Activated B cell treated with CpG ODN at 0.5 μM for 24 hours (primary cell): ENCODE measurements at regions not wholly inside any gene's neighbourhood (a gene's known extent, or its start where the extent isn't known, plus 50 kb on each side); places are given as distances from the start of the nearest gene placed in this dataset.

Source experiments
- ATAC-seq: fragments of 200-7000 bp; cut with Tn5 transposase; one replicate; pipeline ENCODE4 v1.10.0; 2021; ENCODE audit warnings: low read depth, mild to moderate bottlenecking, moderate library complexity
- CTCF ChIA-PET: fragments of 350-600 bp; sonication (Branson Sonifier 250); formaldehyde crosslinking; loops from one replicate; lab custom pipeline; 2021; ENCODE audit warnings: antibody characterized with exemption; lab: Charles Lee
- POLR2A ChIA-PET: fragments of 350-600 bp; sonication (Branson Sonifier 250); formaldehyde crosslinking; loops from one replicate; lab custom pipeline; 2021; ENCODE audit warnings: antibody characterized with exemption; lab: Charles Lee
- DNase-seq: peaks from one replicate; pipeline ENCODE4 v3.0.0; 2022
- H3K27ac Mint-ChIP-seq: one replicate; pipeline ENCODE4 v1.8.0; 2020; ENCODE audit warnings: mixed read lengths
- H3K27me3 Mint-ChIP-seq: one replicate; pipeline ENCODE4 v1.8.0; 2021; ENCODE audit warnings: mixed read lengths
- H3K36me3 Mint-ChIP-seq: one replicate; pipeline ENCODE4 v1.8.0; 2021; ENCODE audit warnings: low read depth, mixed read lengths
- H3K4me1 Mint-ChIP-seq: one replicate; pipeline ENCODE4 v1.8.0; 2021; ENCODE audit warnings: mixed read lengths
- H3K4me3 Mint-ChIP-seq: one replicate; pipeline ENCODE4 v1.8.0; 2020; ENCODE audit warnings: mild to moderate bottlenecking, mixed read lengths
- H3K9me3 Mint-ChIP-seq: one replicate; pipeline ENCODE4 v1.8.0; 2020; ENCODE audit warnings: mixed read lengths
- CTCF ChIP-seq: fragments of 200-600 bp; IDR thresholded peaks from one replicate; pipeline ENCODE4 v1.8.0; 2022; ENCODE audit warnings: antibody characterized with exemption, mild to moderate bottlenecking
- intact Hi-C: fragments of 100-400 bp; cut with micrococcal nuclease; formaldehyde crosslinking; loops from one replicate; pipeline ENCODE4 v1.15.1; 2024

GRCh38 chr6:19299129-19299528 lies 538.0 kb upstream of the ID4 start:
- no peak for ATAC-seq
- no peak for DNase-seq
- Mint-ChIP-seq H3K4me3 (no peak overlapping the region), H3K36me3 (no peaks in the 10 kb centered on the region), H3K27me3 (no peaks in the 10 kb centered on the region), H3K27ac (no peak overlapping the region), H3K9me3 (peaks cover 6% of the 10 kb centered on the region), H3K4me1 (no peaks in the 10 kb centered on the region)
- intact Hi-C loops = no loop called here
- POLR2A ChIA-PET = no interaction called here
- CTCF ChIA-PET = no interaction called here
- no peak for TF ChIP-seq CTCF

- no peaks in the 10 kb centered on the region for H3K4me1 Mint-ChIP-seq
- no peak for DNase-seq
- H3K4me3 Mint-ChIP-seq = no peak overlapping the region
- CTCF ChIA-PET = no interaction called here
- H3K36me3 Mint-ChIP-seq = no peaks in the 10 kb centered on the region
- ATAC-seq = no peak
- no peaks in the 10 kb centered on the region for H3K27me3 Mint-ChIP-seq
- no peak for TF ChIP-seq CTCF
- H3K27ac Mint-ChIP-seq = no peak overlapping the region
- H3K9me3 Mint-ChIP-seq = peaks cover 15% of the 10 kb centered on the region
- intact Hi-C loops = no loop called here
- POLR2A ChIA-PET = no interaction called here
Observed at GRCh38 chr6:19301980-19302379, 535.2 kb upstream of the ID4 start.

- no peak overlapping the region for H3K4me3 Mint-ChIP-seq
- ATAC-seq = no peak
- no peaks in the 10 kb centered on the region for H3K4me1 Mint-ChIP-seq
- CTCF ChIA-PET = no interaction called here
- no peaks in the 10 kb centered on the region for H3K36me3 Mint-ChIP-seq
- no peak for TF ChIP-seq CTCF
- peaks cover 11% of the 10 kb centered on the region for H3K9me3 Mint-ChIP-seq
- H3K27ac Mint-ChIP-seq = no peak overlapping the region
- DNase-seq = no peak
- H3K27me3 Mint-ChIP-seq = no peaks in the 10 kb centered on the region
- intact Hi-C loops = no loop called here
- POLR2A ChIA-PET = no interaction called here
Observed at GRCh38 chr6:19303383-19303782, 533.8 kb upstream of the ID4 start.

- POLR2A ChIA-PET = no interaction called here
- no peak for TF ChIP-seq CTCF
- H3K4me1 Mint-ChIP-seq = no peaks in the 10 kb centered on the region
- H3K27ac Mint-ChIP-seq = no peak overlapping the region
- ATAC-seq = no peak
- CTCF ChIA-PET = no interaction called here
- H3K9me3 Mint-ChIP-seq = peaks cover 14% of the 10 kb centered on the region
- no peaks in the 10 kb centered on the region for H3K36me3 Mint-ChIP-seq
- H3K4me3 Mint-ChIP-seq = no peak overlapping the region
- intact Hi-C loops = no loop called here
- H3K27me3 Mint-ChIP-seq = no peaks in the 10 kb centered on the region
- DNase-seq = no peak
Observed at GRCh38 chr6:19309661-19310060, 527.5 kb upstream of the ID4 start.

GRCh38 chr6:19311786-19312185 lies 525.4 kb upstream of the ID4 start:
- POLR2A ChIA-PET = no interaction called here

More at GRCh38 chr6:19311786-19312185, 525.4 kb upstream of the ID4 start:
- intact Hi-C loops = no loop called here
- Mint-ChIP-seq H3K27ac (no peak overlapping the region), H3K27me3 (no peaks in the 10 kb centered on the region), H3K9me3 (peaks cover 12% of the 10 kb centered on the region), H3K4me3 (no peak overlapping the region), H3K36me3 (no peaks in the 10 kb centered on the region), H3K4me1 (no peaks in the 10 kb centered on the region)
- CTCF ChIA-PET = no interaction called here
- no peak for TF ChIP-seq CTCF
- DNase-seq = no peak
- no peak for ATAC-seq
